NCI-H2107 treated with DMSO at 0.1 percent for 48 hours (cell line): ENCODE measurements at regions not wholly inside any gene's neighbourhood (a gene's known extent, or its start where the extent isn't known, plus 50 kb on each side); places are given as distances from the start of the nearest gene placed in this dataset.
"Not testable (repeated sequence)": the region's sequence is repeated elsewhere in the genome, so short reads cannot be mapped to it uniquely, and the experiment has no call there.

Experiments
- DNase-seq: peaks from one replicate; lab custom pipeline; 2025; ENCODE audit not compliant: unreplicated experiment; lab: John Stamatoyannopoulos, UW

- DNase-seq = no peak
Measured at GRCh38 chr22:27086080-27087044, 429.0 kb downstream of the MIAT start.

- no peak for DNase-seq
Measured at GRCh38 chr22:27087051-27087450, 429.7 kb downstream of the MIAT start.

GRCh38 chr22:27088026-27088425 lies 430.6 kb downstream of the MIAT start:
- no peak for DNase-seq

- DNase-seq = no peak
Measured at GRCh38 chr22:27089264-27089663, 431.9 kb downstream of the MIAT start.

GRCh38 chr22:27090611-27091011 lies 433.2 kb downstream of the MIAT start:
- no peak for DNase-seq

- no peak for DNase-seq
Measured at GRCh38 chr22:27093422-27093821, 436.0 kb downstream of the MIAT start.

- no peak for DNase-seq
Measured at GRCh38 chr22:27094633-27095308, 437.4 kb downstream of the MIAT start.

- DNase-seq = no peak
Measured at GRCh38 chr22:27097506-27097905, 440.1 kb downstream of the MIAT start.

- no peak for DNase-seq
Measured at GRCh38 chr22:27097933-27098332, 440.5 kb downstream of the MIAT start.

- no peak for DNase-seq
Measured at GRCh38 chr22:27099946-27100722, 442.7 kb downstream of the MIAT start.

- DNase-seq = no peak
Measured at GRCh38 chr22:27100789-27101188, 443.4 kb downstream of the MIAT start.

GRCh38 chr22:27101288-27101687 lies 443.9 kb downstream of the MIAT start:
- no peak for DNase-seq

GRCh38 chr22:27104449-27104848 lies 447.1 kb downstream of the MIAT start:
- no peak for DNase-seq

GRCh38 chr22:27105142-27106025 lies 448.0 kb downstream of the MIAT start:
- DNase-seq = no peak

- DNase-seq = no peak
Measured at GRCh38 chr22:27106985-27107384, 449.6 kb downstream of the MIAT start.

- DNase-seq = no peak
Measured at GRCh38 chr22:27107386-27107785, 450.0 kb downstream of the MIAT start.

- no peak for DNase-seq
Measured at GRCh38 chr22:27107824-27108223, 450.4 kb downstream of the MIAT start.

- no peak for DNase-seq
Measured at GRCh38 chr22:27108425-27109114, 451.2 kb downstream of the MIAT start.

- not testable (repeated sequence) for DNase-seq
Measured at GRCh38 chr22:27109406-27109805, 452.0 kb downstream of the MIAT start.
